ENCODE measurements at regions not wholly inside any gene's neighbourhood (a gene's known extent, or its start where the extent isn't known, plus 50 kb on each side); places are given as distances from the start of the nearest gene placed in this dataset.
A peak's percentile ranks its signal among the peaks of the same experiment; 100 is the strongest.

DNA sequence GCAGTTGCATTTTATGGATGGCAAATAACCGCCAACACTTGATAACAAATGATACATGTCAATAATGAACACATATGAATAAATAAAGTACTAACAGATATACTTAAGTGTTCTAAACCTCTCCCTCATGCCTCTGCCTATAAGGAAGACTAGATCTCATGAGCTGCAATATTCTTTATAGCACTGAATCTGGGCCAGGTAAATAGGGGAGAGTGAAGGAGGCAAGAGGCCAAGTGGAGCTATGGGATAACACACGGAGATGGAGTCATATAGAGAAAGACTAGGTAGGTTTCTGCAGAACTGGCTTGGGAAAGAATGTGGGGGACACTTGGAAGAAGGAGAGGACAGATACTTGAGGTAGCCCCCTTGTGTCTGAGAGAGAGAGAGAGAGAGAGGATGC is 354.2 kb upstream of the CFAP20DC start:
- Histone ChIP-seq H3K27me3 (ENCODE audit: insufficient read depth, poor library complexity, severe bottlenecking) (no peaks in the 10 kb centered on the region), H3K27ac (ENCODE audit: poor library complexity, severe bottlenecking) (no peak overlapping the region), H3K4me3 (ENCODE audit: severe bottlenecking) (no peak overlapping the region), H3K9me3 (ENCODE audit: severe bottlenecking) (no peaks in the 10 kb centered on the region), H3K4me1 (ENCODE audit: insufficient read depth, poor library complexity, severe bottlenecking) (no peaks in the 10 kb centered on the region), H3K36me3 (ENCODE audit: low read depth) (no peaks in the 10 kb centered on the region)
- no peak for ATAC-seq (ENCODE audit: low read depth)
- DNase-seq (ENCODE audit: low spot score): no peak
- no peak for TF ChIP-seq CTCF (IDR thresholded peaks at IDR 0.05; ENCODE audit: poor library complexity, severe bottlenecking)

DNA sequence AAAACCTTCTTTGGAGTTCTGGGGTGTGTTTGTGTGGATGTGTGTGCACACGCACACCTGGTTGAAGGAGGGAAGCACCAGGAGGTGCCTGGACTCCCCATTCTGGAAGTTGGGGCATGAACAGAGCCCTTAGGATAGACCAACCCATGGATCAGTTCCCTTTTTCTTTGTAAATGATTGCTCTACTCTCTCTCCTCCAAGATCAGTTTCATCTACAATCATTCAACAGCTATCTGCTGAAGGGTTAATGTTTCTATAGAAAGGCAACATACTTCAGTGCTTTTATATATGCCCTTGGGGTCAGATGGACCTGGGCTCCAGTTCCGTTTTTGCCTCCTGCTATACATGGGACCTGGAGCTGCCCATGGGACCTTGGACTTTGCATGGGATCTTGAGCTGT is 352.1 kb upstream of the CFAP20DC start:
- Histone ChIP-seq H3K4me3 (ENCODE audit: severe bottlenecking) (no peak overlapping the region), H3K9me3 (ENCODE audit: severe bottlenecking) (no peaks in the 10 kb centered on the region), H3K36me3 (ENCODE audit: low read depth) (no peaks in the 10 kb centered on the region), H3K4me1 (ENCODE audit: insufficient read depth, poor library complexity, severe bottlenecking) (no peaks in the 10 kb centered on the region), H3K27me3 (ENCODE audit: insufficient read depth, poor library complexity, severe bottlenecking) (no peaks in the 10 kb centered on the region), H3K27ac (ENCODE audit: poor library complexity, severe bottlenecking) (no peak overlapping the region)
- no peak for TF ChIP-seq CTCF (IDR thresholded peaks at IDR 0.05; ENCODE audit: poor library complexity, severe bottlenecking)
- DNase-seq (ENCODE audit: low spot score) (no peak), ATAC-seq (ENCODE audit: low read depth) (no peak)

GRCh38 chr3:59392116-59392515 is 342.3 kb upstream of the CFAP20DC start:
- Histone ChIP-seq H3K4me1 (ENCODE audit: insufficient read depth, poor library complexity, severe bottlenecking) (peaks cover 10% of the 10 kb centered on the region), H3K9me3 (ENCODE audit: severe bottlenecking) (no peaks in the 10 kb centered on the region), H3K27me3 (ENCODE audit: insufficient read depth, poor library complexity, severe bottlenecking) (no peaks in the 10 kb centered on the region), H3K4me3 (ENCODE audit: severe bottlenecking) (no peak overlapping the region), H3K36me3 (ENCODE audit: low read depth) (no peaks in the 10 kb centered on the region), H3K27ac (ENCODE audit: poor library complexity, severe bottlenecking) (no peak overlapping the region)
- DNase-seq (ENCODE audit: low spot score) (no peak), ATAC-seq (ENCODE audit: low read depth) (no peak)
- TF ChIP-seq CTCF (IDR thresholded peaks at IDR 0.05; ENCODE audit: poor library complexity, severe bottlenecking): no peak

DNA sequence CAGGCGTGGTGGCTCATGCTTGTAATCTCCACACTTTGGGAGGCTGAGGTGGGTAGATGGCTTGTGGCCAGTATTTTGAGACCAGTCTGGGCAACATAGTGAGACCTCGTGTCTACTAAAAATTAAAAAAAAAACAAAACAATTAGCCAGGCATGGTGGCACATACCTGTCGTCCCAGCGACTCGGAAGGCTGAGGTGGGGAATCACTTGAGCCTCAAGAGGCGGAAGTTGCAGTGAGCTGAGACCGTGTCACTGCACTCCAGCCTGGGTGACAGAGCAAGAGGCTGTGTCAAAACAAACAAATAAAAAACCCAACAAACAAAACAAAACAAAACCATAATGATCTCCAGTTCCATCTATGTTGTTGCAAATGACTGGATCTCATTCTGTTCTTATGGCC is 341.3 kb upstream of the CFAP20DC start:
- no peaks in the 10 kb centered on the region for H3K36me3 ChIP-seq (ENCODE audit: low read depth)
- DNase-seq (ENCODE audit: low spot score) (no peak), ATAC-seq (ENCODE audit: low read depth) (no peak)
- H3K27ac ChIP-seq (ENCODE audit: poor library complexity, severe bottlenecking): no peak overlapping the region
- peaks cover 10% of the 10 kb centered on the region for H3K4me1 ChIP-seq (ENCODE audit: insufficient read depth, poor library complexity, severe bottlenecking)
- no peak overlapping the region for H3K4me3 ChIP-seq (ENCODE audit: severe bottlenecking)
- no peaks in the 10 kb centered on the region for H3K9me3 ChIP-seq (ENCODE audit: severe bottlenecking)
- H3K27me3 ChIP-seq (ENCODE audit: insufficient read depth, poor library complexity, severe bottlenecking): no peaks in the 10 kb centered on the region
- no peak for TF ChIP-seq CTCF (IDR thresholded peaks at IDR 0.05; ENCODE audit: poor library complexity, severe bottlenecking)

- DNase-seq (ENCODE audit: low spot score): no peak
- Histone ChIP-seq H3K27ac (ENCODE audit: poor library complexity, severe bottlenecking) (no peak overlapping the region), H3K27me3 (ENCODE audit: insufficient read depth, poor library complexity, severe bottlenecking) (no peaks in the 10 kb centered on the region), H3K9me3 (ENCODE audit: severe bottlenecking) (no peaks in the 10 kb centered on the region), H3K4me1 (ENCODE audit: insufficient read depth, poor library complexity, severe bottlenecking) (peaks cover 8% of the 10 kb centered on the region), H3K4me3 (ENCODE audit: severe bottlenecking) (no peak overlapping the region), H3K36me3 (ENCODE audit: low read depth) (no peaks in the 10 kb centered on the region)
- no peak for TF ChIP-seq CTCF (IDR thresholded peaks at IDR 0.05; ENCODE audit: poor library complexity, severe bottlenecking)
- peak; percentile 73 for ATAC-seq (ENCODE audit: low read depth)
Observed at GRCh38 chr3:59388555-59389270, 338.9 kb upstream of the CFAP20DC start.

Data from RWPE2 (cell line).